Activated CD8-positive, alpha-beta memory T cell treated with anti-CD3 and anti-CD28 coated beads, Interleukin-2, amount 10 ng/mL, durations not matched to agents 7 days and 5 days (primary cell): ENCODE measurements at regions not wholly inside any gene's neighbourhood (a gene's known extent, or its start where the extent isn't known, plus 50 kb on each side); places are given as distances from the start of the nearest gene placed in this dataset.

Experiments used
- ATAC-seq: fragments of 150-1000 bp; cut with Tn5 transposase; one replicate; pipeline ENCODE4 v1.10.0; 2021; ENCODE audit warnings: moderate library complexity
- CTCF ChIA-PET: fragments of 350-600 bp; sonication (Branson Sonifier 250); formaldehyde crosslinking; loops from one replicate; lab custom pipeline; 2021; ENCODE audit warnings: antibody characterized with exemption; lab: Charles Lee
- DNase-seq: peaks from one replicate; pipeline ENCODE4 v3.0.0-alpha.2; 2020
- H3K27ac Mint-ChIP-seq: one replicate; pipeline ENCODE4 v1.8.0; 2021; ENCODE audit warnings: mild to moderate bottlenecking, mixed read lengths
- H3K27me3 Mint-ChIP-seq: one replicate; pipeline ENCODE4 v1.8.0; 2021; ENCODE audit warnings: mixed read lengths
- H3K36me3 Mint-ChIP-seq: one replicate; pipeline ENCODE4 v1.8.0; 2021; ENCODE audit warnings: mild to moderate bottlenecking, mixed read lengths
- H3K4me1 Mint-ChIP-seq: one replicate; pipeline ENCODE4 v1.8.0; 2021; ENCODE audit warnings: mixed read lengths
- H3K4me3 Mint-ChIP-seq: one replicate; pipeline ENCODE4 v1.8.0; 2021; ENCODE audit warnings: mild to moderate bottlenecking, moderate library complexity, mixed read lengths
- H3K9me3 Mint-ChIP-seq: one replicate; pipeline ENCODE4 v1.8.0; 2022; ENCODE audit warnings: low read depth, mixed read lengths

DNA sequence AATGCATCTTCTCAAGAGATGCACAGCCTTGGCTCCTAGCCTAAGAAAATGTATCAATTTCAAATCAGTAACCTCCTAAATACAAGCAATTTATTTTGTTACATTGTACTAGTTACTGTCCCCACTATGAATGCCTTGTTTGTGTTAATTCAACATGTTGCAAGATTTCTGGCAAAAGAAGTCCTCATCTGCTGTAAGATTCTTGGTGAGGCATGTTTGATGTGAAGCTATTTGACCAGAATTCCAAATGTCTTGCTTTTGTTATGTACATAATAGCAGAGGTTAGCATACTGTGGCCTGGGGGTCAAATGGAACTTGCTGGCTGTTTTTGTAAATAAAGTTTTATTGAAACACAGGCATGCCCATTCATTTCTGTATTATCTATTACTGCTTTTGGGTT, 1023.1 kb upstream of the WWC1 start:
- Mint-ChIP-seq H3K4me3 (no peak overlapping the region), H3K9me3 (peaks cover 7% of the 10 kb centered on the region), H3K4me1 (no peaks in the 10 kb centered on the region), H3K27me3 (no peaks in the 10 kb centered on the region), H3K36me3 (no peaks in the 10 kb centered on the region), H3K27ac (no peak overlapping the region)
- ATAC-seq: no peak
- DNase-seq: no peak
- CTCF ChIA-PET: no interaction called here

DNA sequence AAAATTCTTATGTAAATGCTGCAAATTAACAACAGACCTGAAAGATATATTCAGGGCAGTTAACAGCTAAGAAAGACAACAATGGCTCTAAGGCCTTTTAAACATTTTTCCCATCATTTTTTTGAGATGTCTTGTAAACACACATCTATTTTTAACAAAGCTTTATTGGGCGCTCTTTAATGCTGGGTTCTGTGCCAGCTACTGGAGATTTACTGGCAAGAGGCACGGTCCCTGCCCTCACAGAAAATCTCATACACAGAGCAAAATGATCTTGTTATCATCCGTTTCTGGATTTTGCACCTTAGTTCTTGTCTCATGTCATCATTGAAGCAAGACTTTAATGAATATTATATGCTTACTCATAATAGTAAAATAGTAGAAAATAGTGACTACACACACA, 1022.3 kb upstream of the WWC1 start:
- Mint-ChIP-seq H3K36me3 (no peaks in the 10 kb centered on the region), H3K4me3 (no peak overlapping the region), H3K27ac (no peak overlapping the region), H3K4me1 (no peaks in the 10 kb centered on the region), H3K9me3 (peaks cover 7% of the 10 kb centered on the region), H3K27me3 (no peaks in the 10 kb centered on the region)
- ATAC-seq: no peak
- no peak for DNase-seq
- CTCF ChIA-PET: no interaction called here

DNA sequence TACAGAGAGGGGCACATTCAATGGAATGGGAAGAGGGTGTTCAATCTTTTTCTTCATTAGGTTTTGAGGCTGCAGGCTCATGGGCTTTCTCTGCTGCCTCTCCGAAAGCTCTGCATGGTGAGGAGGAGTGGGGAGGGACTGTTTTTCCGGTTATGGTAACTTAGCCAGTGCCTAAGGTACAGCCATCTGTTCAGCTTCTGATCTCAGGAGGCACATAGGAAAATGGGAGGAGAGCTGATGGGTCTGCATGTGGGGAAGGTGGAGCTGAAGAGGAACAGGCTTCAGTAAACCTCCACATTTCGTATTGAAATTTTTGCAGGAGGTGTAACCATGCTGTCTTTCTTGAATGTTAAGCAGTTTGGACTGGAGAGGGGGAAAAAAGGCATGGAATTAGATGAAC, 1020.4 kb upstream of the WWC1 start:
- Mint-ChIP-seq H3K4me1 (no peaks in the 10 kb centered on the region), H3K36me3 (no peaks in the 10 kb centered on the region), H3K9me3 (peaks cover 7% of the 10 kb centered on the region), H3K27me3 (no peaks in the 10 kb centered on the region), H3K27ac (no peak overlapping the region), H3K4me3 (no peak overlapping the region)
- ATAC-seq (no peak), DNase-seq (no peak)
- CTCF ChIA-PET: no interaction called here

DNA sequence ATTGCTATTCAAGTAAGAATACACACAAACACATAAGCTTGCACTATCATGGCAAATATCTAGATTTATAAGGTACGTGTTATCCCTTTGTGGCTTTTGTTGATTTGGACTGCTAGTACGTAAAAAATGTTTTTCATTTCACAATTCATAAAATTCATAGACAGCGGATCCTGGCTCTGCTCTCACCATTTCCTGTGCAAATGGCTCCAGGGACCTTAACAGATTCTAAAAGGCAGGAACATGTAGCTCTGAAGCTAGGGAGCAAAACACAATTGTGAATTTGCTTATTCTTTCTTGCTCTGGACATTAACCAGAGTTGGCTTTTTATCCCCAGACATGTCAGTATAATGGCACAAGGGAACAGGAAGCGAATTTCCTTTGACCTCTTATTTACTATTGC, 1019.9 kb upstream of the WWC1 start:
- H3K27ac Mint-ChIP-seq: no peak overlapping the region
- no peaks in the 10 kb centered on the region for H3K36me3 Mint-ChIP-seq
- CTCF ChIA-PET: no interaction called here
- H3K4me1 Mint-ChIP-seq: no peaks in the 10 kb centered on the region
- no peaks in the 10 kb centered on the region for H3K27me3 Mint-ChIP-seq
- H3K9me3 Mint-ChIP-seq: peaks cover 7% of the 10 kb centered on the region
- no peak for DNase-seq
- no peak for ATAC-seq
- H3K4me3 Mint-ChIP-seq: no peak overlapping the region

DNA sequence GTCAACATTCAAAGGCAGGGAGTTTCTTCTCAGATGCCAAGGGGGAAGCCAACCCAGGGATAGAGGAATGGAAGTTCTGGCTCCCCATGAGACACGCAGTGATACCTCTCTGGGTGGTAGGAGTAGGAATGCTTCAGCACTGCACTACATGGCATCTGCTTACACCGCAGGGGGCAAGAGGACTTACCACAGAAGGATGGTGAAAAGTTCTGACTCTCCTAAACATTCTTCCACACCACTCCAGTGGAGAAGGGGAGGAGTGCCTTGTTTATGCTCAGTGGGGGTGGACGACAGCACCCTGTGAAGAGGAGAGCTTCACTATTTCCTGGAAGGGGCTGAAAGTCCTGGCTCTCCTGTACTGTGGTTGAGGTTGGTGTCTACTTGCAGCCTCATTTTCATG, 1011.3 kb upstream of the WWC1 start:
- no peaks in the 10 kb centered on the region for H3K4me1 Mint-ChIP-seq
- no peak for ATAC-seq

DNA sequence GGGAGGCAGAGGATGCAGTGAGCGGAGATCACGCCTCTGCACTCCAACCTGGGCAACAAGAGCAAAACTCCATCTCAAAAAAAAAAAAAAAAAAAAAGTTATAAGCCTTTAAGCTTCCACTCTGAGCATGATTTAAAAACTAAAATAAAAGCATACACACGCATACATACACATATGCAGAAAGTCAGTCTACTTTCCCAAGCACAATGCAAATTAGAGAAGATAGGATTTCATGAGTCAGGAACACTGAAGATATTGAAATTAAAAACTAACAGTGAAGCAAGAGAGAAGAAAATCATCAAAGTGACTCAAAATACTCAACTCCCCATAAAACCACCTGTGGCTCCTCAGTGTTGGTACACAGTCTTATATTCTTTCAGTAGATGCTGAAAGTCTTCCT, 1009.5 kb upstream of the WWC1 start:
- Mint-ChIP-seq H3K4me3 (no peak overlapping the region), H3K27ac (no peak overlapping the region), H3K4me1 (no peaks in the 10 kb centered on the region), H3K36me3 (no peaks in the 10 kb centered on the region), H3K9me3 (peaks cover 2% of the 10 kb centered on the region), H3K27me3 (no peaks in the 10 kb centered on the region)
- no peak for DNase-seq
- CTCF ChIA-PET: no interaction called here
- ATAC-seq: no peak

More for the DNA sequence above, 1011.3 kb upstream of the WWC1 start:
- CTCF ChIA-PET: no interaction called here
- Mint-ChIP-seq H3K4me3 (no peak overlapping the region), H3K9me3 (peaks cover 2% of the 10 kb centered on the region), H3K36me3 (no peaks in the 10 kb centered on the region), H3K27me3 (no peaks in the 10 kb centered on the region), H3K27ac (no peak overlapping the region)
- no peak for DNase-seq

DNA sequence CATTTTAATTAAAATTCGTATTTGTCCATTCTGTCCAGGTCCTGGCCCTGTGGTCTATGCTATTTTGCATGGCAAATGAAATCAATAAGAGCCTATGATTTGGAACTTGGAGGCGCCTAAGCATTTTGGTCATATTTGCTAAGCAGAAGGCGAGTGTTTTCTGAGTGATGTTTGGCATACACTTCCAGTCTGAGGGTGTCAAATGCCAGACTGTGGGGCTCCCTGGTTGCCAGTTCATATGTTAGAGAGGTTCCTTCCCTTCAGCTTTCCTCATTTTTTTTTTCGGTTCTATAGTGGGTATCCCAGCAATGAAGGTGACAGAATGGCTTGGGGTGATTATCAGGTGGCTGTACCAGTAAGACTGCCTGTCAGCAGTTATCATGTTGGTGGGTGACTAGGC, 1007.8 kb upstream of the WWC1 start:
- Mint-ChIP-seq H3K9me3 (peaks cover 4% of the 10 kb centered on the region), H3K4me1 (no peaks in the 10 kb centered on the region), H3K36me3 (no peaks in the 10 kb centered on the region), H3K27ac (no peak overlapping the region), H3K27me3 (no peaks in the 10 kb centered on the region), H3K4me3 (no peak overlapping the region)
- CTCF ChIA-PET: no interaction called here
- DNase-seq: no peak
- no peak for ATAC-seq

DNA sequence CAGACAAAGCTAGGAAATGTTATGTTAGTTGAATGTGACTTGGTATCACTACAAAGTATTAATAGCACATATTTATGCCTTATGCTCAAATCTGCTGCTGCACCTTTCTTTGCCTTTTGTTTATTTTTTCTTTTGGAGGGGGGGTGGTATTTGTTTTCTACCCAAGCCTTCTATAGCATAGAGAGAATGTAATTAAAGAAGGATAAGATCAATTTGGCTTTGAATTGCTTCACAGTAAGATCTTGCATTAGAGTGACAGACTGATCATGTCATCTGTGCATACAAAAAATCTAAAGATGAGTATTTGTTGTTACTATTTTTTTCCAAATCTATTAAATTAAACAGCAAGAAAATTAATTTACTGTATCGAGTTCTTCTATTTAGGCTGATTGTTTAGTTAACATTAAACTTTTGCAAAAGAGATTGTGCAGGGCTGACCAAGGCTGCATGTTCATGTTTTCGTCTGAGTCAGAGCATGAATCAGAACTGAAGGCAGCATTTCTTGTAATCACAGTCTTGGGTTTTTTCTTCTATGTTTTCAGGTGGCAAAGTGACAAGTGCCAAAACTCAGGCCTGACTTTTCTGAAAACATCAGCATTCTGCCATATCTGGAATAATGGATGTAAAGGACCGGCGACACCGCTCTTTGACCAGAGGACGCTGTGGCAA, 1007.1 kb upstream of the WWC1 start:
- no peaks in the 10 kb centered on the region for H3K4me1 Mint-ChIP-seq
- DNase-seq (no peak), ATAC-seq (no peak)
- no peaks in the 10 kb centered on the region for H3K27me3 Mint-ChIP-seq
- no peak overlapping the region for H3K4me3 Mint-ChIP-seq
- H3K36me3 Mint-ChIP-seq: no peaks in the 10 kb centered on the region
- H3K27ac Mint-ChIP-seq: no peak overlapping the region
- peaks cover 9% of the 10 kb centered on the region for H3K9me3 Mint-ChIP-seq
- CTCF ChIA-PET: no interaction called here

DNA sequence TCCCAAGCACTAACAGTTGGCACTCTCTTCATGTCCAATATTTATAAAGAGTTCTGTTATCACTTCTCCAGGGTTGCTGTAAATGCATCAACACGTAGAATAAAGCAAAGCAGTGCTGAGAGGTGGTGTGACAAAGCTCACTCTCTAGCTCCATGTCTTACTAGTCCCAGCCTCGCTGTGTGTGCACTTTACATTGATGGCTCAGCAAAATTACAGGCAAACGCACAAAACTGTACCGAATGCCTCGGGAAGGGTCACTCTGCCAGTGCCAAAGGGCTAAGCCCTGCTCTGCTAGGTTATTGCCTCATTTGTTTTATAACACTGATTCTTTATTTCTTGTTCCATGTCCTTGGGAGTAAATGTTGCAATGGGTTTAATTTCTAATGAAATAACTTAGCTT, 1005.9 kb upstream of the WWC1 start:
- no peak overlapping the region for H3K4me3 Mint-ChIP-seq
- peaks cover 10% of the 10 kb centered on the region for H3K9me3 Mint-ChIP-seq
- CTCF ChIA-PET: no interaction called here
- DNase-seq (no peak), ATAC-seq (no peak)
- no peaks in the 10 kb centered on the region for H3K36me3 Mint-ChIP-seq
- no peaks in the 10 kb centered on the region for H3K27me3 Mint-ChIP-seq
- no peak overlapping the region for H3K27ac Mint-ChIP-seq
- no peaks in the 10 kb centered on the region for H3K4me1 Mint-ChIP-seq

DNA sequence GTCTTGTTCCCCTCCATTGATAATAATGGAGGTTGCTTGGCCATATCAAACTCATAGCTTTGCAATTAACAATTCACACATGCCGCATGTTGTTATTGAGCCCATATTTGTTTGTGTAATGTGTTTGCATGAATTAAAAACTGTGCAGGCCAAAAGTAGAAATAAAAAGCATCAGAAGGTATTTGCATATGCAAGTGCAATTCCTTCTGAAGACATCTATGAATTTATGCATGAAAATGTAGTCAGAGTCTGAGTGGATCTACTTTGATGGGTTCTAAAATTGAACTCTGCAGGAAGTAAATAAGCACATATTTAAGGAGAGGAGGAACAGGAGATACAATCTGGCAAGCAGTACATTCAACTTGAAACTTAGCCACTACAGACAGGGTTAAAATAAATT, 1004.6 kb upstream of the WWC1 start:
- no peaks in the 10 kb centered on the region for H3K36me3 Mint-ChIP-seq
- H3K27me3 Mint-ChIP-seq: no peaks in the 10 kb centered on the region
- H3K4me1 Mint-ChIP-seq: no peaks in the 10 kb centered on the region
- H3K4me3 Mint-ChIP-seq: no peak overlapping the region
- H3K27ac Mint-ChIP-seq: no peak overlapping the region
- DNase-seq: no peak
- CTCF ChIA-PET: no interaction called here
- no peak for ATAC-seq
- H3K9me3 Mint-ChIP-seq: peaks cover 10% of the 10 kb centered on the region

DNA sequence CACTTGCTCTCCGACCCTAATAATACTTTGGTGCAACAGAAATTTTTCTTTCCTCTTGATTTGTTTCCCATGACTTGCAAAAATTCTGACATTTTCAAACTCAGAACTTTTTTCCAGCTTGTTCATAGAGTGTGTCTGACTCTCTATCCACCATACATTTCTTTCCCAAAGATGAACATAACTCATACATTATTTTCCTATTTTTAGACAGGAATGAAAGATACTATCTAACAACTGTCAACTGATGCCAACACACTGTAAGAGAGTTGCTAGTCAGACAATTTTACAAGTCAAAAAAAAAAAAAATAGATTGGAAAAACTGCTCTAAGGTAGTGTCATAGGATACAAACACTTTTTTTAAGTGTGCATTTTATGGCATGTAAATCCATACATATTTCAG, 1001.0 kb upstream of the WWC1 start:
- CTCF ChIA-PET: no interaction called here
- Mint-ChIP-seq H3K4me1 (no peaks in the 10 kb centered on the region), H3K9me3 (peaks cover 15% of the 10 kb centered on the region), H3K4me3 (no peak overlapping the region), H3K27ac (no peak overlapping the region), H3K36me3 (no peaks in the 10 kb centered on the region), H3K27me3 (no peaks in the 10 kb centered on the region)
- ATAC-seq (no peak), DNase-seq (no peak)

DNA sequence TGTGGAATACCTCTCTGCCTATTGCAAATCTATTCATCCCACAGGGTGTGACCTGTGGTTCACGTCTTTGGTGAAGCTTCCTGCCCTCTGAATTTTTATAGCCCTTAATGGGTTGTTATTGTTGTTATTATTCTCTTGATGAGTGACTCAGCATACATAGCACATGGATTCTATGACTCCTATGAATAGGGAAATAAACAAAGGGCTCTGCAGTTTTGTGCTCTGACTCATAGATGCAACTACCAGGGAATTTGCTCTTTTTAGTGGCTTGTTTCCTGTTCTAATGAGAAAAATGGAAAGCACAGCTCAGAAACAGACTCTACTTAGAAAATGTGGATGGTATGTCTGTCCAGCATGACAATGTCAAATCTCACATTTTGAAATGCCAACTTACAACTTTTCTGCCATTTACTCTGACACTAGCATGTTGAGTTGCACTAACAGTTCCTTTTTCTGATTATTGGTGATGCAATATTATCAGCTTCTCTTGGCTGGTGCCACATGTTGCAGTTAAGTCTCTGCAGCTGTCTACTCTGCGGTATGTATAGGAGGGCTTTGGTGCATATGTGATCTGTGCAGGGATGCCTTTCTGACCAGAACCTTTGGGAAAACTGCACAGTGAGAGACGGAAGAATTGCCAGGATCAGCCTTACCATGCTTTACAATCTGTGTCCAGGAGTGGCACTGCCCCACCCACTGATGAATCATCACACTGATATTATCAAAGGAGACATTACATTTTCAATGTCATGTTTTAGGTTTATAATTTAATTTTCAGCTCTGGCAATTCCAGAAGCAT, 996.4 kb upstream of the WWC1 start:
- Mint-ChIP-seq H3K27ac (no peak overlapping the region), H3K36me3 (no peaks in the 10 kb centered on the region), H3K4me1 (no peaks in the 10 kb centered on the region), H3K9me3 (peaks cover 17% of the 10 kb centered on the region), H3K4me3 (no peak overlapping the region), H3K27me3 (no peaks in the 10 kb centered on the region)
- CTCF ChIA-PET: no interaction called here
- DNase-seq: no peak
- no peak for ATAC-seq

DNA sequence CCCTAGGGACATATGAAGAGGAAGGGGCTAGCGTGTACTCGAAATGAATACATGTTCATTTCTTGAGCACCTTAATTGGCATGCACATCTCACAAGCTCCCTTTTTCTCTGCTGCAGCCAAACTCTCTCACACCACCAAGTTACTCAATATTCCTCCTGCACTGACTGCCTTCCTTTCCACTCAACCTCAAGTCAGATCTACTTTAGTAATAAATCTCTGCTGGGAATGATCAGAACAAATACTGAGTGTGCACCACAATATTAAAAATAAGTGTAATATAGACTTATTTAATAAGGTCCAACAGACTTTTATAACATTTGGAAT, 995.8 kb upstream of the WWC1 start:
- CTCF ChIA-PET: no interaction called here
- Mint-ChIP-seq H3K36me3 (no peaks in the 10 kb centered on the region), H3K9me3 (peaks cover 22% of the 10 kb centered on the region)

DNA sequence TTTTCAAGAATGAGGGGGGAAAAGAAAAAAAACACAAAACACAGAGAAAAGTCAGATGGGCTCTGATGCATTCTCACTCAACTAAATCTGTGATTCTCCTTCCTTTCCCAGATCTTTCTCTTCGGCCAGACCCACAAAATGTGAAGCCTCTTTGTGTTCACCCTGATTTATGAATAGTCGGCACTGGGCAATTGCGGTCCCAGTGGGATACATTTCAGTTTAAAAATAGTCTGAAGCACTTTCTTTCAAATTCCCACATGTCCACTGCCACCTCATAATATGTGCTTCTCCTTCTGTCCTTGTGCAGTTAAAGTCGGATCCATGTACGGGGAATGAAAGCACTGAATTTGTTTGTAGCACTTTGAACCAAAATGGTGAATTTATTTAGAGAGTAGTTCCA, 995.4 kb upstream of the WWC1 start:
- Mint-ChIP-seq H3K36me3 (no peaks in the 10 kb centered on the region), H3K4me1 (no peaks in the 10 kb centered on the region), H3K27me3 (no peaks in the 10 kb centered on the region), H3K27ac (no peak overlapping the region), H3K9me3 (peaks cover 22% of the 10 kb centered on the region), H3K4me3 (no peak overlapping the region)
- CTCF ChIA-PET: no interaction called here
- DNase-seq: no peak
- ATAC-seq: no peak

More for the DNA sequence above, 995.8 kb upstream of the WWC1 start:
- Mint-ChIP-seq H3K27me3 (no peaks in the 10 kb centered on the region), H3K4me1 (no peaks in the 10 kb centered on the region), H3K27ac (no peak overlapping the region), H3K4me3 (no peak overlapping the region)
- ATAC-seq: no peak
- no peak for DNase-seq
